ENCODE measurements at regions not wholly inside any gene's neighbourhood (a gene's known extent, or its start where the extent isn't known, plus 50 kb on each side); places are given as distances from the start of the nearest gene placed in this dataset.
"Not testable (repeated sequence)": the region's sequence is repeated elsewhere in the genome, so short reads cannot be mapped to it uniquely, and the experiment has no call there.

GRCh38 chr6:170003027-170003426 is 251.6 kb downstream of the ERMARD start:
- H3K36me3 ChIP-seq (ENCODE audit: insufficient read depth, low read length), result no peaks in the 10 kb centered on the region
- no peak overlapping the region for H3K9ac ChIP-seq (ENCODE audit: low read depth, low read length)
- H3K4me1 ChIP-seq (ENCODE audit: insufficient read depth, low read length), result peaks cover 24% of the 10 kb centered on the region
- no peak overlapping the region for H3K4me3 ChIP-seq (ENCODE audit: low read length)
- H3K27me3 ChIP-seq (ENCODE audit: insufficient read depth, low read length), result peaks cover 7% of the 10 kb centered on the region; the same call in 1 of the 2 replicates
- no peak overlapping the region for H3K27ac ChIP-seq (ENCODE audit: low read depth, low read length)
- 92% methylated on average over 3 of the region's 3 CpGs for WGBS
- peaks cover 46% of the 10 kb centered on the region for H3K9me3 ChIP-seq (ENCODE audit: insufficient read depth, low read depth, low read length)

GRCh38 chr6:170001782-170002181 is 250.4 kb downstream of the ERMARD start:
- not testable (repeated sequence) for H3K27me3 ChIP-seq (ENCODE audit: insufficient read depth, low read length); H3K36me3 ChIP-seq (ENCODE audit: insufficient read depth, low read length); H3K4me3 ChIP-seq (ENCODE audit: low read length); H3K9ac ChIP-seq (ENCODE audit: low read depth, low read length); H3K27ac ChIP-seq (ENCODE audit: low read depth, low read length)
- peaks cover 14% of the 10 kb centered on the region for H3K4me1 ChIP-seq (ENCODE audit: insufficient read depth, low read length)
- H3K9me3 ChIP-seq (ENCODE audit: insufficient read depth, low read depth, low read length), result peaks cover 46% of the 10 kb centered on the region

- peaks cover 41% of the 10 kb centered on the region for H3K9me3 ChIP-seq (ENCODE audit: insufficient read depth, low read depth, low read length)
- 0 out of 2 replicates have a peak, but pooled peaks cover 5% of the 10 kb centered on the region for H3K4me1 ChIP-seq (ENCODE audit: insufficient read depth, low read length)
Measured at GRCh38 chr6:170000071-170000843, 248.8 kb downstream of the ERMARD start.

GRCh38 chr6:169999367-169999766 is 247.9 kb downstream of the ERMARD start:
- WGBS, result 86% methylated on average over 7 of the region's 7 CpGs
- Histone ChIP-seq H3K36me3 (ENCODE audit: insufficient read depth, low read length) (no peaks in the 10 kb centered on the region), H3K9ac (ENCODE audit: low read depth, low read length) (no peak overlapping the region), H3K27ac (ENCODE audit: low read depth, low read length) (no peak overlapping the region), H3K27me3 (ENCODE audit: insufficient read depth, low read length) (no peaks in the 10 kb centered on the region), H3K4me1 (ENCODE audit: insufficient read depth, low read length) (0 out of 2 replicates have a peak, but pooled peaks cover 5% of the 10 kb centered on the region), H3K9me3 (ENCODE audit: insufficient read depth, low read depth, low read length) (peaks cover 32% of the 10 kb centered on the region), H3K4me3 (ENCODE audit: low read length) (no peak overlapping the region)

More at GRCh38 chr6:170000071-170000843, 248.8 kb downstream of the ERMARD start:
- no peaks in the 10 kb centered on the region for H3K27me3 ChIP-seq (ENCODE audit: insufficient read depth, low read length)
- 96% methylated on average over 8 of the region's 8 CpGs for WGBS
- H3K4me3 ChIP-seq (ENCODE audit: low read length), result no peak overlapping the region
- H3K9ac ChIP-seq (ENCODE audit: low read depth, low read length), result no peak overlapping the region
- H3K36me3 ChIP-seq (ENCODE audit: insufficient read depth, low read length), result no peaks in the 10 kb centered on the region
- H3K27ac ChIP-seq (ENCODE audit: low read depth, low read length), result no peak overlapping the region

- no peaks in the 10 kb centered on the region for H3K27me3 ChIP-seq (ENCODE audit: insufficient read depth, low read length)
- 0 out of 2 replicates have a peak, but pooled peaks cover 5% of the 10 kb centered on the region for H3K4me1 ChIP-seq (ENCODE audit: insufficient read depth, low read length)
- no peak overlapping the region for H3K9ac ChIP-seq (ENCODE audit: low read depth, low read length)
- no peak overlapping the region for H3K27ac ChIP-seq (ENCODE audit: low read depth, low read length)
- no peaks in the 10 kb centered on the region for H3K36me3 ChIP-seq (ENCODE audit: insufficient read depth, low read length)
- peaks cover 23% of the 10 kb centered on the region for H3K9me3 ChIP-seq (ENCODE audit: insufficient read depth, low read depth, low read length)
- 97% methylated on average over 7 of the region's 7 CpGs for WGBS
- H3K4me3 ChIP-seq (ENCODE audit: low read length), result no peak overlapping the region
Measured at GRCh38 chr6:169998457-169998856, 247.0 kb downstream of the ERMARD start.

- no peaks in the 10 kb centered on the region for H3K36me3 ChIP-seq (ENCODE audit: insufficient read depth, low read length)
- H3K4me1 ChIP-seq (ENCODE audit: insufficient read depth, low read length), result 0 out of 2 replicates have a peak, but pooled peaks cover 5% of the 10 kb centered on the region
- no peak overlapping the region for H3K4me3 ChIP-seq (ENCODE audit: low read length)
- peaks cover 18% of the 10 kb centered on the region for H3K9me3 ChIP-seq (ENCODE audit: insufficient read depth, low read depth, low read length)
- 81% methylated on average over 7 of the region's 7 CpGs for WGBS
- no peak overlapping the region for H3K9ac ChIP-seq (ENCODE audit: low read depth, low read length)
- H3K27ac ChIP-seq (ENCODE audit: low read depth, low read length), result no peak overlapping the region
- no peaks in the 10 kb centered on the region for H3K27me3 ChIP-seq (ENCODE audit: insufficient read depth, low read length)
Measured at GRCh38 chr6:169997930-169998218, 246.5 kb downstream of the ERMARD start.

- 0 out of 2 replicates have a peak, but pooled peaks cover 5% of the 10 kb centered on the region for H3K4me1 ChIP-seq (ENCODE audit: insufficient read depth, low read length)
- H3K9me3 ChIP-seq (ENCODE audit: insufficient read depth, low read depth, low read length), result peaks cover 12% of the 10 kb centered on the region
- H3K9ac ChIP-seq (ENCODE audit: low read depth, low read length), result no peak overlapping the region
- WGBS, result 95% methylated on average over 11 of the region's 11 CpGs
- H3K27me3 ChIP-seq (ENCODE audit: insufficient read depth, low read length), result no peaks in the 10 kb centered on the region
- H3K36me3 ChIP-seq (ENCODE audit: insufficient read depth, low read length), result no peaks in the 10 kb centered on the region
- no peak overlapping the region for H3K27ac ChIP-seq (ENCODE audit: low read depth, low read length)
- H3K4me3 ChIP-seq (ENCODE audit: low read length), result no peak overlapping the region
Measured at GRCh38 chr6:169997187-169997929, 245.9 kb downstream of the ERMARD start.

GRCh38 chr6:169996378-169997051 is 245.1 kb downstream of the ERMARD start:
- WGBS, result 87% methylated on average over 5 of the region's 5 CpGs
- Histone ChIP-seq H3K27me3 (ENCODE audit: insufficient read depth, low read length) (no peaks in the 10 kb centered on the region), H3K9ac (ENCODE audit: low read depth, low read length) (no peak overlapping the region), H3K27ac (ENCODE audit: low read depth, low read length) (no peak overlapping the region), H3K4me1 (ENCODE audit: insufficient read depth, low read length) (0 out of 2 replicates have a peak, but pooled peaks cover 5% of the 10 kb centered on the region), H3K36me3 (ENCODE audit: insufficient read depth, low read length) (no peaks in the 10 kb centered on the region), H3K9me3 (ENCODE audit: insufficient read depth, low read depth, low read length) (peaks cover 5% of the 10 kb centered on the region), H3K4me3 (ENCODE audit: low read length) (no peak overlapping the region)

- H3K27me3 ChIP-seq (ENCODE audit: insufficient read depth, low read length), result no peaks in the 10 kb centered on the region
- H3K9ac ChIP-seq (ENCODE audit: low read depth, low read length), result no peak overlapping the region
- H3K4me1 ChIP-seq (ENCODE audit: insufficient read depth, low read length), result 0 out of 2 replicates have a peak, but pooled peaks cover 5% of the 10 kb centered on the region
- no peaks in the 10 kb centered on the region for H3K36me3 ChIP-seq (ENCODE audit: insufficient read depth, low read length)
- no peak overlapping the region for H3K4me3 ChIP-seq (ENCODE audit: low read length)
- no peaks in the 10 kb centered on the region for H3K9me3 ChIP-seq (ENCODE audit: insufficient read depth, low read depth, low read length)
- 89% methylated on average over 8 of the region's 8 CpGs for WGBS
- no peak overlapping the region for H3K27ac ChIP-seq (ENCODE audit: low read depth, low read length)
Measured at GRCh38 chr6:169994739-169995138, 243.3 kb downstream of the ERMARD start.

- H3K36me3 ChIP-seq (ENCODE audit: insufficient read depth, low read length), result no peaks in the 10 kb centered on the region
- H3K27ac ChIP-seq (ENCODE audit: low read depth, low read length), result no peak overlapping the region
- H3K4me1 ChIP-seq (ENCODE audit: insufficient read depth, low read length), result no peaks in the 10 kb centered on the region
- H3K9me3 ChIP-seq (ENCODE audit: insufficient read depth, low read depth, low read length), result no peaks in the 10 kb centered on the region
- H3K9ac ChIP-seq (ENCODE audit: low read depth, low read length), result no peak overlapping the region
- 94% methylated on average over 16 of the region's 16 CpGs for WGBS
- H3K27me3 ChIP-seq (ENCODE audit: insufficient read depth, low read length), result no peaks in the 10 kb centered on the region
- H3K4me3 ChIP-seq (ENCODE audit: low read length), result no peak overlapping the region
Measured at GRCh38 chr6:169993861-169994481, 242.5 kb downstream of the ERMARD start.

GRCh38 chr6:169991913-169992312 is 240.5 kb downstream of the ERMARD start:
- H3K4me3 ChIP-seq (ENCODE audit: low read length), result no peak overlapping the region
- no peaks in the 10 kb centered on the region for H3K27me3 ChIP-seq (ENCODE audit: insufficient read depth, low read length)
- no peak overlapping the region for H3K27ac ChIP-seq (ENCODE audit: low read depth, low read length)
- H3K36me3 ChIP-seq (ENCODE audit: insufficient read depth, low read length), result no peaks in the 10 kb centered on the region
- 95% methylated on average over 8 of the region's 8 CpGs for WGBS
- H3K4me1 ChIP-seq (ENCODE audit: insufficient read depth, low read length), result no peaks in the 10 kb centered on the region
- H3K9ac ChIP-seq (ENCODE audit: low read depth, low read length), result no peak overlapping the region
- H3K9me3 ChIP-seq (ENCODE audit: insufficient read depth, low read depth, low read length), result no peaks in the 10 kb centered on the region

Measured in HUES64 (cell line).